RWPE1 (cell line): ENCODE measurements at regions not wholly inside any gene's neighbourhood (a gene's known extent, or its start where the extent isn't known, plus 50 kb on each side); places are given as distances from the start of the nearest gene placed in this dataset.

Experiments
- CTCF ChIA-PET: fragments of 350-600 bp; sonication (Branson Sonifier 250); formaldehyde crosslinking; extraction: SDS; loops from one replicate; lab custom pipeline; 2021; lab: Yijun Ruan, JAX
- POLR2A ChIA-PET: fragments of 400-600 bp; formaldehyde crosslinking; extraction: SDS; loops from one replicate; lab custom pipeline; 2020; ENCODE audit warnings: antibody characterized with exemption; ENCODE audit not compliant: low non-redundant PET; lab: Yijun Ruan, JAX
- DNase-seq: peaks from one replicate; pipeline ENCODE4 v3.0.0; 2012; ENCODE audit warnings: low spot score
- H3K27ac ChIP-seq: fragments of 450-650 bp; 2 replicates; pipeline ENCODE4 v1.5.1; 2017
- CTCF ChIP-seq: fragments of 450-650 bp; conservative IDR thresholded peaks from 2 replicates; pipeline ENCODE4 v1.5.1; 2017; ENCODE audit warnings: low read depth, mild to moderate bottlenecking

- H3K27ac ChIP-seq: no peak overlapping the region
- ChIA-PET POLR2A (no interaction called here), CTCF (interaction anchor here (0.6 to 4.1 kb wide), 15 partner anchors 9 to 1181 kb away, joined by 3 to 30 read pairs (median 4); partner anchors contain the start of gene ALDH1A2)
- peak; percentile 89 for TF ChIP-seq CTCF
- DNase-seq: peak; percentile 60
These were observed 159.7 kb downstream of the POLR2M start for GRCh38 chr15:57866149-57866736.

GRCh38 chr15:57867970-57868798, 161.7 kb downstream of the POLR2M start:
- TF ChIP-seq CTCF: no peak
- ChIA-PET CTCF (interaction anchor here (0.6 to 1.3 kb wide), 5 partner anchors 22 to 220 kb away, joined by 3 to 4 read pairs (median 3); partner anchors contain the start of gene ALDH1A2), POLR2A (no interaction called here)
- DNase-seq: no peak
- H3K27ac ChIP-seq: no peak overlapping the region

- TF ChIP-seq CTCF: no peak
- no peak for DNase-seq
- ChIA-PET POLR2A (no interaction called here), CTCF (interaction anchor here (0.7 kb wide), 1 partner anchor 133 kb away, joined by 3 read pairs; no protein-coding TSS in a partner anchor)
- no peak overlapping the region for H3K27ac ChIP-seq
These were observed 164.2 kb downstream of the POLR2M start for GRCh38 chr15:57870667-57871066.

GRCh38 chr15:57872281-57873030, 165.9 kb downstream of the POLR2M start:
- ChIA-PET POLR2A (no interaction called here), CTCF (interaction anchor here (0.8 to 1.3 kb wide), 3 partner anchors 12 to 194 kb away, joined by 3 to 12 read pairs (median 4); no protein-coding TSS in a partner anchor)
- DNase-seq: no peak
- no peak for TF ChIP-seq CTCF
- H3K27ac ChIP-seq: no peak overlapping the region

GRCh38 chr15:57873564-57874209, 167.2 kb downstream of the POLR2M start:
- CTCF ChIA-PET: interaction anchor here (0.6 kb wide), 2 partner anchors 192 to 314 kb away, joined by 3 read pairs; no protein-coding TSS in a partner anchor
- no peak for TF ChIP-seq CTCF
- H3K27ac ChIP-seq: no peak overlapping the region
- peak; percentile 52 for DNase-seq
- POLR2A ChIA-PET: no interaction called here

GRCh38 chr15:57875347-57875746, 168.8 kb downstream of the POLR2M start:
- no peak overlapping the region for H3K27ac ChIP-seq
- CTCF ChIA-PET: no interaction called here
- POLR2A ChIA-PET: no interaction called here
- no peak for DNase-seq
- TF ChIP-seq CTCF: no peak
